K562 (cell line): ENCODE measurements at regions not wholly inside any gene's neighbourhood (a gene's known extent, or its start where the extent isn't known, plus 50 kb on each side); places are given as distances from the start of the nearest gene placed in this dataset.

Experiments used
- ATAC-seq: fragments of 200-7000 bp; cut with Tn5 transposase; 3 replicates; pipeline ENCODE4 v1.9.1; 2020; ENCODE audit warnings: moderate library complexity
- BruUV-seq: library from RNA; stranded (reverse); fragments of 400-500 nt; replicated peaks from 2 replicates; lab custom pipeline; 2021; lab: Mats Ljungman, UMichigan
- CTCF ChIA-PET: fragments of 300-600 bp; formaldehyde crosslinking; extraction: SDS; loops from one replicate; lab custom pipeline; 2021; ENCODE audit warnings: low intra/inter-chr PET ratio; lab: Yijun Ruan, JAX
- POLR2A ChIA-PET: fragments of 300-600, 350-650 bp; sonication (Branson Sonifier 250); formaldehyde crosslinking; extraction: SDS; loops from one replicate; lab custom pipeline; 2021; ENCODE audit warnings: antibody characterized with exemption, inconsistent platforms; lab: Yijun Ruan, JAX
- DNase-seq, 4 experiments: peaks; one replicate each; pipeline versions ENCODE4 v3.0.0 to v3.0.0-alpha.2; 2011 to 2018; ENCODE audit warnings: low spot score in 3 of 4, mixed read lengths in 3 of 4; ENCODE audit errors: extremely low read depth in 1 of 4
- FAIRE-seq: peaks from 2 replicates; lab custom pipeline; 2011; peaks lifted over from hg19 to GRCh38; lab: Jason Lieb, UNC
- H2AFZ ChIP-seq: 2 replicates; pipeline ENCODE4 v1.6.0; 2011; ENCODE audit warnings: low read depth, low read length, control low read depth, inconsistent platforms
- H3K27ac ChIP-seq: fragments of 200-600 bp; 3 replicates; pipeline ENCODE4 v1.8.0; 2011; ENCODE audit warnings: low read depth, mild to moderate bottlenecking, control low read depth, inconsistent platforms, low read length, moderate library complexity, mixed read lengths; ENCODE audit errors: extremely low read depth
- H3K27me3 ChIP-seq, 2 experiments: fragments of 300-600 bp in 1 of 2; 2 replicates in 1 of 2; 3 replicates in 1 of 2; pipeline versions ENCODE4 v1.6.0 to v1.8.0; 2011; ENCODE audit warnings: inconsistent platforms in 2 of 2, low read length in 2 of 2, mild to moderate bottlenecking in 1 of 2, mixed read lengths in 1 of 2, moderate library complexity in 1 of 2; ENCODE audit not compliant: control insufficient read depth in 2 of 2, insufficient read depth in 2 of 2
- H3K36me3 ChIP-seq: fragments of 300-600 bp; 3 replicates; pipeline ENCODE4 v1.8.0; 2011; ENCODE audit warnings: mild to moderate bottlenecking, low read length, inconsistent platforms; ENCODE audit not compliant: control insufficient read depth, insufficient read depth
- H3K4me1 ChIP-seq, 2 experiments: fragments of 200-600 bp in 1 of 2; replicated peaks in 1 of 2; 2 replicates in 1 of 2; 3 replicates in 1 of 2; pipeline versions ENCODE4 v1.5.1 to v1.8.0; 2011; ENCODE audit warnings: inconsistent platforms in 2 of 2, low read length in 2 of 2, mild to moderate bottlenecking in 1 of 2, mixed read lengths in 1 of 2, moderate library complexity in 1 of 2; ENCODE audit not compliant: control insufficient read depth in 2 of 2, insufficient read depth in 2 of 2
- H3K4me2 ChIP-seq: 2 replicates; pipeline ENCODE4 v1.6.1; 2011; ENCODE audit warnings: low read length, control low read depth, inconsistent platforms, mixed read lengths; ENCODE audit not compliant: insufficient read depth
- H3K4me3 ChIP-seq: fragments of 200-600 bp; sonication (generic), shearing (Covaris generic); 2 replicates; pipeline ENCODE4 v1.5.1; 2016; ENCODE audit warnings: control low read depth, inconsistent platforms
- H3K79me2 ChIP-seq: fragments of 200-600 bp; 3 replicates; pipeline ENCODE4 v1.8.0; 2011; ENCODE audit warnings: low read length, inconsistent platforms; ENCODE audit not compliant: control insufficient read depth, insufficient read depth
- H3K9ac ChIP-seq, 2 experiments: 2 replicates each; pipeline versions ENCODE4 v1.6.0 to v1.6.1; 2011; ENCODE audit warnings: low read depth in 2 of 2, low read length in 2 of 2, control low read depth in 1 of 2, inconsistent platforms in 1 of 2, mild to moderate bottlenecking in 1 of 2, mixed read lengths in 1 of 2; ENCODE audit not compliant: insufficient read depth in 1 of 2
- H3K9me1 ChIP-seq: one replicate; pipeline ENCODE4 v1.6.0; 2011; ENCODE audit warnings: inconsistent platforms, mild to moderate bottlenecking, low read length, moderate library complexity; ENCODE audit not compliant: control insufficient read depth, insufficient read depth
- H3K9me3 ChIP-seq: replicated peaks from 2 replicates; pipeline ENCODE4 v1.5.1; 2011; ENCODE audit warnings: low read depth, low read length, inconsistent platforms; ENCODE audit not compliant: control insufficient read depth, insufficient read depth
- H4K20me1 ChIP-seq: replicated peaks from 2 replicates; pipeline ENCODE4 v1.6.1; 2011; ENCODE audit warnings: low read length, inconsistent platforms, mixed read lengths; ENCODE audit not compliant: control insufficient read depth, insufficient read depth
- ARHGAP35 ChIP-seq: fragments of 450-650 bp; IDR thresholded peaks from 2 replicates; pipeline ENCODE4 v1.6.1; 2018; ENCODE audit not compliant: partially characterized antibody
- DIDO1 ChIP-seq: fragments of 450-650 bp; IDR thresholded peaks from 2 replicates; pipeline ENCODE4 v1.6.1; 2016; ENCODE audit warnings: low read depth, missing biosample characterization, missing genetic modification characterization
- GABPB1 ChIP-seq: sonication (generic); formaldehyde crosslinking; IDR thresholded peaks from 2 replicates; pipeline ENCODE4 v1.8.0; 2022; ENCODE audit warnings: mild to moderate bottlenecking, missing genetic modification reagents
- HDAC3 ChIP-seq: fragments of 450-650 bp; IDR thresholded peaks from 2 replicates; pipeline ENCODE4 v1.6.1; 2018; ENCODE audit warnings: borderline replicate concordance, mild to moderate bottlenecking, moderate library complexity; ENCODE audit not compliant: partially characterized antibody
- MCM7 ChIP-seq, 2 experiments: fragments of 450-650 bp; IDR thresholded peaks; 2 replicates each; pipeline ENCODE4 v1.6.1; 2016 to 2018
- MEF2A ChIP-seq: IDR thresholded peaks from 2 replicates; pipeline ENCODE4 v1.6.1; 2011; ENCODE audit warnings: low read depth, mild to moderate bottlenecking, low read length, moderate library complexity; ENCODE audit not compliant: control insufficient read depth
- NFIX ChIP-seq: fragments of 250-450 bp; sonication (Bioruptor Pico); IDR thresholded peaks from 2 replicates; pipeline ENCODE4 v1.4.0; 2020; ENCODE audit warnings: low read depth, mild to moderate bottlenecking, moderate library complexity
- PCBP2 ChIP-seq: fragments of 200-400 bp; formaldehyde crosslinking; IDR thresholded peaks from 2 replicates; pipeline ENCODE4 v1.6.1; 2018; ENCODE audit warnings: low read length, low read depth, mild to moderate bottlenecking, moderate library complexity; ENCODE audit not compliant: poor library complexity, severe bottlenecking
- SMC3 ChIP-seq: conservative IDR thresholded peaks from 2 replicates; pipeline ENCODE4 v1.6.1; 2011; ENCODE audit warnings: low read depth, low read length, improper control_type of control experiment; ENCODE audit not compliant: insufficient read depth
- THRAP3 ChIP-seq: fragments of 450-650 bp; IDR thresholded peaks from 2 replicates; pipeline ENCODE4 v1.6.1; 2016; ENCODE audit warnings: mild to moderate bottlenecking, inconsistent platforms, borderline replicate concordance
- U2AF1 ChIP-seq: fragments of 200-400 bp; formaldehyde crosslinking; optimal IDR thresholded peaks from 2 replicates; pipeline ENCODE3; 2017; ENCODE audit warnings: mild to moderate bottlenecking, low read depth, low read length, moderate library complexity
- WGBS: fragments of 100-300 bp; shearing (Covaris generic); methylation state at CpG from one replicate; pipeline ENCODE4 v1.1.6; 2016; ENCODE audit warnings: low coverage, mixed read lengths; ENCODE audit not compliant: insufficient coverage; ENCODE audit errors: missing lambda C conversion rate; 5-methylcytosine and 5-hydroxymethylcytosine counted together
- in situ Hi-C: fragments of 300-500 bp; cut with MboI; formaldehyde crosslinking; loops from 4 replicates; pipeline ENCODE4 v1.15.0; 2018; ENCODE audit warnings: inconsistent platforms, mixed read lengths
- intact Hi-C: fragments of 100-400 bp; cut with micrococcal nuclease; formaldehyde crosslinking; loops from 2 replicates; pipeline ENCODE4 v1.14.2; 2022
- TF ChIP-seq, protein P1 (sequence below): sonication (generic); formaldehyde crosslinking; IDR thresholded peaks from 2 replicates; pipeline ENCODE4 v1.8.1; 2023; ENCODE audit warnings: mild to moderate bottlenecking, missing genetic modification reagents
- TF ChIP-seq, protein P2 (sequence below): IDR thresholded peaks from 2 replicates; pipeline ENCODE4 v1.6.1; 2014; ENCODE audit warnings: antibody characterized with exemption

DNA sequence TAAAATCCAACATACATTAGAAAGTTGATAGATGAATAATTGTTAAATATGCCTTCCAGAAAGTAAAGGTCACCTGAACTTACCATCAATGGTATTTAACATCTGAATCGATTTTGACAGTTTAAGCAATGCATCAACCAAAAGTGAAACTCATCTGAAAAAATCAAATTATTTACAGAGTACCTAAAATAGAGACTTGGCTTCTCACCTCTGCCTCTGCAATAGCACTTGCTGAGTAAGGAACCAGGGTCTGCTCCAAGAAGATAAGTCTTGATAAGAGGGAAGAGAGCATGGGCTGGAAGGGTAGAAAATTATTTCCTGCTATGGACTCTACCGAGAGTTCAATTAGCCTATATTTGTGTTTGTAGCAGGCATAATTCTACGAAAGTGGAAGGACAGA lies 868.3 kb downstream of the STIM2 start:
- H3K27me3 ChIP-seq = no peaks in the 10 kb centered on the region

More for the DNA sequence above, 868.3 kb downstream of the STIM2 start:
- Histone ChIP-seq H4K20me1 (no peaks in the 10 kb centered on the region), H3K79me2 (no peaks in the 10 kb centered on the region), H3K4me3 (no peak overlapping the region), H3K36me3 (no peaks in the 10 kb centered on the region), H2AFZ (no peak overlapping the region), H3K27ac (no peak overlapping the region), H3K4me2 (no peak overlapping the region), H3K9me1 (no peaks in the 10 kb centered on the region), H3K4me1 (no peaks in the 10 kb centered on the region), H3K9ac (no peak overlapping the region), H3K9me3 (no peaks in the 10 kb centered on the region)
- no peak for ATAC-seq
- no peak for DNase-seq
- in situ Hi-C loops (no loop called here), intact Hi-C loops (no loop called here)
- BruUV-seq = no TSS peak
- CTCF ChIA-PET = no interaction called here
- 2% methylated on average over 3 of the region's 3 CpGs for WGBS
- no peak for FAIRE-seq
- POLR2A ChIA-PET = no interaction called here
- TF ChIP-seq PCBP2 = no peak
- no peak for TF ChIP-seq NFIX (CRISPR knock-in tag)
- TF ChIP-seq GABPB1 (CRISPR knock-in tag) = no peak
- TF ChIP-seq HDAC3 = no peak
- TF ChIP-seq, protein P1, sequence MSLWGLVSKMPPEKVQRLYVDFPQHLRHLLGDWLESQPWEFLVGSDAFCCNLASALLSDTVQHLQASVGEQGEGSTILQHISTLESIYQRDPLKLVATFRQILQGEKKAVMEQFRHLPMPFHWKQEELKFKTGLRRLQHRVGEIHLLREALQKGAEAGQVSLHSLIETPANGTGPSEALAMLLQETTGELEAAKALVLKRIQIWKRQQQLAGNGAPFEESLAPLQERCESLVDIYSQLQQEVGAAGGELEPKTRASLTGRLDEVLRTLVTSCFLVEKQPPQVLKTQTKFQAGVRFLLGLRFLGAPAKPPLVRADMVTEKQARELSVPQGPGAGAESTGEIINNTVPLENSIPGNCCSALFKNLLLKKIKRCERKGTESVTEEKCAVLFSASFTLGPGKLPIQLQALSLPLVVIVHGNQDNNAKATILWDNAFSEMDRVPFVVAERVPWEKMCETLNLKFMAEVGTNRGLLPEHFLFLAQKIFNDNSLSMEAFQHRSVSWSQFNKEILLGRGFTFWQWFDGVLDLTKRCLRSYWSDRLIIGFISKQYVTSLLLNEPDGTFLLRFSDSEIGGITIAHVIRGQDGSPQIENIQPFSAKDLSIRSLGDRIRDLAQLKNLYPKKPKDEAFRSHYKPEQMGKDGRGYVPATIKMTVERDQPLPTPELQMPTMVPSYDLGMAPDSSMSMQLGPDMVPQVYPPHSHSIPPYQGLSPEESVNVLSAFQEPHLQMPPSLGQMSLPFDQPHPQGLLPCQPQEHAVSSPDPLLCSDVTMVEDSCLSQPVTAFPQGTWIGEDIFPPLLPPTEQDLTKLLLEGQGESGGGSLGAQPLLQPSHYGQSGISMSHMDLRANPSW (CRISPR knock-in tag) = no peak
- no peak for TF ChIP-seq U2AF1
- no peak for TF ChIP-seq MEF2A
- TF ChIP-seq, protein P2, sequence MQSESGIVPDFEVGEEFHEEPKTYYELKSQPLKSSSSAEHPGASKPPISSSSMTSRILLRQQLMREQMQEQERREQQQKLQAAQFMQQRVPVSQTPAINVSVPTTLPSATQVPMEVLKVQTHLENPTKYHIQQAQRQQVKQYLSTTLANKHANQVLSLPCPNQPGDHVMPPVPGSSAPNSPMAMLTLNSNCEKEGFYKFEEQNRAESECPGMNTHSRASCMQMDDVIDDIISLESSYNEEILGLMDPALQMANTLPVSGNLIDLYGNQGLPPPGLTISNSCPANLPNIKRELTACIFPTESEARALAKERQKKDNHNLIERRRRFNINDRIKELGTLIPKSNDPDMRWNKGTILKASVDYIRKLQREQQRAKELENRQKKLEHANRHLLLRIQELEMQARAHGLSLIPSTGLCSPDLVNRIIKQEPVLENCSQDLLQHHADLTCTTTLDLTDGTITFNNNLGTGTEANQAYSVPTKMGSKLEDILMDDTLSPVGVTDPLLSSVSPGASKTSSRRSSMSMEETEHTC = no peak
- no peak for TF ChIP-seq THRAP3
- no peak for TF ChIP-seq MCM7 (IDR thresholded peaks at IDR 0.05)
- no peak for TF ChIP-seq SMC3
- no peak for TF ChIP-seq DIDO1 (tag)
- TF ChIP-seq ARHGAP35 = no peak
